ENCODE measurements at regions not wholly inside any gene's neighbourhood (a gene's known extent, or its start where the extent isn't known, plus 50 kb on each side); places are given as distances from the start of the nearest gene placed in this dataset.

DNA sequence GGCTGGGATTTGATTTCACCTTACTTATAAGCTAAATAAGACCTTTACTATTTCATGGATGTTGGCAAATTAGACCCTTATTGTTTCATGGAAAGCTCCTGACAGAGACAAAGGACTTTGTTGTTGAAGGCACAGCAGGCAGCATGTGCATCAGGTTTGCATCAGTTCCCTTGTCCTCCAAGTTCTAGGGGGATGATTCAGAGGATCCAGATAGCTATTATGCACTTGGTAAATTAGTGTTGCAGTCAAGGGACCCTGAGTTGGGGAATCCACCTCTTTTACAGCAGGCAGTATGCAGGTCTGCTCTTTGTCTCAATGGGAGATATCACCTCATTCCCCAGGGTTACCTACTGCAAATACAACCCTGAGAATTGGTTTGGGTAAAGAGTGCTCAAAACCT, 131.4 kb upstream of the IGSF10 start:
- H3K4me3 ChIP-seq (replicated peaks in 1 of 2; ENCODE audit: low read depth in 1 of 2, low read length in 2 of 2): no peak overlapping the region
- no peak overlapping the region for H3K4me2 ChIP-seq (ENCODE audit: low read length)
- RAD21 ChIA-PET (ENCODE audit: low non-redundant PET in 1 of 2, low total read pairs in 2 of 2, uncharacterized antibody in 2 of 2, unreplicated experiment in 2 of 2): no interaction called here
- no peaks in the 10 kb centered on the region for H3K9me2 ChIP-seq (ENCODE audit: insufficient read depth)
- no peaks in the 10 kb centered on the region for H3K9me3 ChIP-seq (ENCODE audit: control insufficient read depth in 1 of 2, insufficient read depth in 1 of 2, low read depth in 1 of 2, low read length in 2 of 2)
- no peaks in the 10 kb centered on the region for H3K4me1 ChIP-seq (ENCODE audit: control insufficient read depth in 1 of 2, insufficient read depth in 2 of 2, low read length in 2 of 2)
- H3K9ac ChIP-seq (ENCODE audit: low read length): no peak overlapping the region
- no peaks in the 10 kb centered on the region for H3K36me3 ChIP-seq (ENCODE audit: control insufficient read depth in 1 of 2, insufficient read depth in 2 of 2, low read length in 2 of 2)
- H4K20me1 ChIP-seq (ENCODE audit: insufficient read depth): no peaks in the 10 kb centered on the region
- BruUV-seq (replicated peaks): no TSS peak
- DNase-seq (ENCODE audit: low read depth, low spot score) (no peak), ATAC-seq (no peak)
- H3K27me3 ChIP-seq (ENCODE audit: insufficient read depth, low read length): no peaks in the 10 kb centered on the region
- intact Hi-C loops (cut with micrococcal nuclease): no loop called here
- H2AFZ ChIP-seq (ENCODE audit: low read depth, low read length, poor library complexity, severe bottlenecking): no peak overlapping the region
- no peaks in the 10 kb centered on the region for H3K79me2 ChIP-seq (ENCODE audit: insufficient read depth, low read length)
- POLR2A ChIA-PET: no interaction called here
- no peak overlapping the region for H3K27ac ChIP-seq (ENCODE audit: low read depth, low read length)
- TF ChIP-seq POLR2AphosphoS5 (IDR thresholded peaks at IDR 0.05; ENCODE audit: low read depth, low read length) (no peak), SP1 (IDR thresholded peaks at IDR 0.05; ENCODE audit: low read depth) (no peak), CBX3 (IDR thresholded peaks at IDR 0.05; ENCODE audit: low read depth) (no peak), SRF (IDR thresholded peaks at IDR 0.05; ENCODE audit: low read depth) (no peak), SIN3A (IDR thresholded peaks at IDR 0.05; ENCODE audit: low read depth) (no peak), ELF1 (IDR thresholded peaks at IDR 0.05; ENCODE audit: borderline replicate concordance, low read depth) (no peak), POLR2A (IDR thresholded peaks at IDR 0.05; ENCODE audit: borderline replicate concordance, extremely low read depth, insufficient read depth, insufficient read length) (no peak), EZH2phosphoT487 (IDR thresholded peaks at IDR 0.05; ENCODE audit: borderline replicate concordance) (no peak)
- TF ChIP-seq, protein P1, sequence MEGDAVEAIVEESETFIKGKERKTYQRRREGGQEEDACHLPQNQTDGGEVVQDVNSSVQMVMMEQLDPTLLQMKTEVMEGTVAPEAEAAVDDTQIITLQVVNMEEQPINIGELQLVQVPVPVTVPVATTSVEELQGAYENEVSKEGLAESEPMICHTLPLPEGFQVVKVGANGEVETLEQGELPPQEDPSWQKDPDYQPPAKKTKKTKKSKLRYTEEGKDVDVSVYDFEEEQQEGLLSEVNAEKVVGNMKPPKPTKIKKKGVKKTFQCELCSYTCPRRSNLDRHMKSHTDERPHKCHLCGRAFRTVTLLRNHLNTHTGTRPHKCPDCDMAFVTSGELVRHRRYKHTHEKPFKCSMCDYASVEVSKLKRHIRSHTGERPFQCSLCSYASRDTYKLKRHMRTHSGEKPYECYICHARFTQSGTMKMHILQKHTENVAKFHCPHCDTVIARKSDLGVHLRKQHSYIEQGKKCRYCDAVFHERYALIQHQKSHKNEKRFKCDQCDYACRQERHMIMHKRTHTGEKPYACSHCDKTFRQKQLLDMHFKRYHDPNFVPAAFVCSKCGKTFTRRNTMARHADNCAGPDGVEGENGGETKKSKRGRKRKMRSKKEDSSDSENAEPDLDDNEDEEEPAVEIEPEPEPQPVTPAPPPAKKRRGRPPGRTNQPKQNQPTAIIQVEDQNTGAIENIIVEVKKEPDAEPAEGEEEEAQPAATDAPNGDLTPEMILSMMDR (IDR thresholded peaks at IDR 0.05 in 2 of 3, conservative IDR thresholded peaks at IDR 0.05 in 1 of 3; ENCODE audit: borderline replicate concordance in 1 of 3, insufficient read depth in 1 of 3, low read depth in 2 of 3, low read length in 2 of 3): no peak
- CTCF ChIA-PET: no interaction called here

GRCh38 chr3:151591441-151591840, 130.6 kb upstream of the IGSF10 start:
- DNase-seq (ENCODE audit: low read depth, low spot score): no peak
- no TSS peak for BruUV-seq (replicated peaks)
- intact Hi-C loops (cut with micrococcal nuclease): no loop called here

More at GRCh38 chr3:151591441-151591840, 130.6 kb upstream of the IGSF10 start:
- H3K9me2 ChIP-seq (ENCODE audit: insufficient read depth): no peaks in the 10 kb centered on the region
- no peak overlapping the region for H3K27ac ChIP-seq (ENCODE audit: low read depth, low read length)
- H3K9me3 ChIP-seq (ENCODE audit: control insufficient read depth in 1 of 2, insufficient read depth in 1 of 2, low read depth in 1 of 2, low read length in 2 of 2): no peaks in the 10 kb centered on the region
- no peak overlapping the region for H3K4me2 ChIP-seq (ENCODE audit: low read length)
- H3K9ac ChIP-seq (ENCODE audit: low read length): no peak overlapping the region
- TF ChIP-seq POLR2A (IDR thresholded peaks at IDR 0.05; ENCODE audit: borderline replicate concordance, extremely low read depth, insufficient read depth, insufficient read length): no peak
- TF ChIP-seq EZH2phosphoT487 (IDR thresholded peaks at IDR 0.05; ENCODE audit: borderline replicate concordance): no peak
- no peaks in the 10 kb centered on the region for H3K79me2 ChIP-seq (ENCODE audit: insufficient read depth, low read length)
- ChIA-PET CTCF (no interaction called here), POLR2A (no interaction called here), RAD21 (ENCODE audit: low non-redundant PET in 1 of 2, low total read pairs in 2 of 2, uncharacterized antibody in 2 of 2, unreplicated experiment in 2 of 2) (no interaction called here)
- no peaks in the 10 kb centered on the region for H3K4me1 ChIP-seq (ENCODE audit: control insufficient read depth in 1 of 2, insufficient read depth in 2 of 2, low read length in 2 of 2)
- H3K4me3 ChIP-seq (replicated peaks in 1 of 2; ENCODE audit: low read depth in 1 of 2, low read length in 2 of 2): no peak overlapping the region
- H4K20me1 ChIP-seq (ENCODE audit: insufficient read depth): no peaks in the 10 kb centered on the region
- H3K36me3 ChIP-seq (ENCODE audit: control insufficient read depth in 1 of 2, insufficient read depth in 2 of 2, low read length in 2 of 2): no peaks in the 10 kb centered on the region
- H2AFZ ChIP-seq (ENCODE audit: low read depth, low read length, poor library complexity, severe bottlenecking): no peak overlapping the region
- ATAC-seq: no peak
- H3K27me3 ChIP-seq (ENCODE audit: insufficient read depth, low read length): no peaks in the 10 kb centered on the region

Measured in HCT116 (cell line).